NCI-H82 (cell line): ENCODE measurements at regions not wholly inside any gene's neighbourhood (a gene's known extent, or its start where the extent isn't known, plus 50 kb on each side); places are given as distances from the start of the nearest gene placed in this dataset.
A peak's percentile ranks its signal among the peaks of the same experiment; 100 is the strongest.

Source experiments
- DNase-seq: peaks from one replicate; lab custom pipeline; 2025; lab: John Stamatoyannopoulos, UW

- no peak for DNase-seq
Measured at GRCh38 chr2:204012072-204012653, 75.6 kb downstream of the ICOS start.

- DNase-seq, result no peak
Measured at GRCh38 chr2:204015118-204015843, 78.7 kb downstream of the ICOS start.

- no peak for DNase-seq
Measured at GRCh38 chr2:204018717-204019116, 82.2 kb downstream of the ICOS start.

GRCh38 chr2:204019572-204020501 lies 83.3 kb downstream of the ICOS start:
- DNase-seq, result no peak

GRCh38 chr2:204021290-204022081 lies 84.9 kb downstream of the ICOS start:
- no peak for DNase-seq

- no peak for DNase-seq
Measured at GRCh38 chr2:204022550-204022949, 86.0 kb downstream of the ICOS start.

GRCh38 chr2:204023088-204023487 lies 86.5 kb downstream of the ICOS start:
- no peak for DNase-seq

GRCh38 chr2:204024503-204024902 lies 87.9 kb downstream of the ICOS start:
- peak; percentile 58 for DNase-seq

GRCh38 chr2:204024906-204025475 lies 88.4 kb downstream of the ICOS start:
- DNase-seq, result no peak

- peak; percentile 8 for DNase-seq
Measured at GRCh38 chr2:204026294-204026693, 89.7 kb downstream of the ICOS start.

- DNase-seq, result no peak
Measured at GRCh38 chr2:204027091-204027490, 90.5 kb downstream of the ICOS start.

- DNase-seq, result no peak
Measured at GRCh38 chr2:204030322-204030721, 93.8 kb downstream of the ICOS start.

GRCh38 chr2:204031056-204031455 lies 94.5 kb downstream of the ICOS start:
- DNase-seq, result no peak

- DNase-seq, result no peak
Measured at GRCh38 chr2:204032301-204032700, 95.7 kb downstream of the ICOS start.

- DNase-seq, result no peak
Measured at GRCh38 chr2:204033611-204034495, 97.3 kb downstream of the ICOS start.

GRCh38 chr2:204036706-204037105 lies 100.1 kb downstream of the ICOS start:
- DNase-seq, result no peak

- no peak for DNase-seq
Measured at GRCh38 chr2:204037286-204037685, 100.7 kb downstream of the ICOS start.

- DNase-seq, result no peak
Measured at GRCh38 chr2:204039298-204039838, 102.8 kb downstream of the ICOS start.

GRCh38 chr2:204040016-204040415 lies 103.5 kb downstream of the ICOS start:
- DNase-seq, result no peak

- no peak for DNase-seq
Measured at GRCh38 chr2:204042401-204042800, 105.8 kb downstream of the ICOS start.
